ENCODE measurements at regions not wholly inside any gene's neighbourhood (a gene's known extent, or its start where the extent isn't known, plus 50 kb on each side); places are given as distances from the start of the nearest gene placed in this dataset.

- Histone ChIP-seq H3K27ac (ENCODE audit: low read length) (no peak overlapping the region), H3K9me2 (replicated peaks; ENCODE audit: low read length) (no peaks in the 10 kb centered on the region), H3K4me1 (ENCODE audit: insufficient read depth, low read length) (no peaks in the 10 kb centered on the region), H3K27me3 (ENCODE audit: low read length) (peaks cover 21% of the 10 kb centered on the region), H3F3A (ENCODE audit: low read length, unreplicated experiment) (no peaks in the 10 kb centered on the region), H3K4me2 (ENCODE audit: low read length) (no peak overlapping the region), H3K4me3 (ENCODE audit: low read length) (no peak overlapping the region), H3K36me3 (ENCODE audit: low read depth, low read length) (no peaks in the 10 kb centered on the region), H3K79me2 (ENCODE audit: low read length) (no peaks in the 10 kb centered on the region), H2AFZ (ENCODE audit: low read length) (no peak overlapping the region), H3K9me3 (ENCODE audit: low read length) (no peaks in the 10 kb centered on the region), H3K9ac (ENCODE audit: low read length) (no peak overlapping the region), H4K20me1 (ENCODE audit: low read length) (no peaks in the 10 kb centered on the region)
- ATAC-seq (peak; percentile 40; the same call in 1 of the 2 replicates), DNase-seq (peak; percentile 56)
- TF ChIP-seq, protein P1, sequence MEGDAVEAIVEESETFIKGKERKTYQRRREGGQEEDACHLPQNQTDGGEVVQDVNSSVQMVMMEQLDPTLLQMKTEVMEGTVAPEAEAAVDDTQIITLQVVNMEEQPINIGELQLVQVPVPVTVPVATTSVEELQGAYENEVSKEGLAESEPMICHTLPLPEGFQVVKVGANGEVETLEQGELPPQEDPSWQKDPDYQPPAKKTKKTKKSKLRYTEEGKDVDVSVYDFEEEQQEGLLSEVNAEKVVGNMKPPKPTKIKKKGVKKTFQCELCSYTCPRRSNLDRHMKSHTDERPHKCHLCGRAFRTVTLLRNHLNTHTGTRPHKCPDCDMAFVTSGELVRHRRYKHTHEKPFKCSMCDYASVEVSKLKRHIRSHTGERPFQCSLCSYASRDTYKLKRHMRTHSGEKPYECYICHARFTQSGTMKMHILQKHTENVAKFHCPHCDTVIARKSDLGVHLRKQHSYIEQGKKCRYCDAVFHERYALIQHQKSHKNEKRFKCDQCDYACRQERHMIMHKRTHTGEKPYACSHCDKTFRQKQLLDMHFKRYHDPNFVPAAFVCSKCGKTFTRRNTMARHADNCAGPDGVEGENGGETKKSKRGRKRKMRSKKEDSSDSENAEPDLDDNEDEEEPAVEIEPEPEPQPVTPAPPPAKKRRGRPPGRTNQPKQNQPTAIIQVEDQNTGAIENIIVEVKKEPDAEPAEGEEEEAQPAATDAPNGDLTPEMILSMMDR (conservative IDR thresholded peaks at IDR 0.05; ENCODE audit: low read depth, low read length) = no peak
- TF ChIP-seq EZH2 (IDR thresholded peaks at IDR 0.05; ENCODE audit: low read length, unreplicated experiment) (no peak), EZH2phosphoT487 (IDR thresholded peaks at IDR 0.05; ENCODE audit: borderline replicate concordance, low read length) (no peak)
- CTCF ChIA-PET = no interaction called here
- no TSS peak for BruUV-seq (replicated peaks)
- POLR2A ChIA-PET (ENCODE audit: unreplicated experiment) = no interaction called here
- intact Hi-C loops (cut with micrococcal nuclease) = no loop called here
These were observed 59.4 kb upstream of the RAPGEF1 start for GRCh38 chr9:131799177-131799823.

DNA sequence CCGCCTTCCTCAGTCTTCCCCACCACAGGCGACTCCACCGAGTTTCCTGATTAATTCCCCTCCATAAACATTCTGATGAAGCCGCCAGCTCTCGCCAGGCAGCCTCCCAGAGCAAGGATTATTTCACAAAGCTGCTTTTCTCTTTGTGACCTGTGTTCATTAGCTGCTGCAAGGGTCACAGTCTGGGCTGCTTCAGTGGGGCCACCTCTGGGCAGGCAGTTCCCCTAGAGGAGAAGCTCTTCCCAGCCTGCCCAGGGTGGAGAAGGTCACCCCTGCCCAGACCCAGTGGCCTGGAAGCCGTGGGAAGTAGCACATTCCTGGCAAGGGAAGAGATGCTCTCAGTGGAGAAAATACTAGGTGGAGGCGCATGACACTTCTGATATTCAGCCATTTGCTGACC is 58.4 kb upstream of the RAPGEF1 start:
- BruUV-seq (replicated peaks) = no TSS peak
- intact Hi-C loops (cut with micrococcal nuclease) = no loop called here

DNA sequence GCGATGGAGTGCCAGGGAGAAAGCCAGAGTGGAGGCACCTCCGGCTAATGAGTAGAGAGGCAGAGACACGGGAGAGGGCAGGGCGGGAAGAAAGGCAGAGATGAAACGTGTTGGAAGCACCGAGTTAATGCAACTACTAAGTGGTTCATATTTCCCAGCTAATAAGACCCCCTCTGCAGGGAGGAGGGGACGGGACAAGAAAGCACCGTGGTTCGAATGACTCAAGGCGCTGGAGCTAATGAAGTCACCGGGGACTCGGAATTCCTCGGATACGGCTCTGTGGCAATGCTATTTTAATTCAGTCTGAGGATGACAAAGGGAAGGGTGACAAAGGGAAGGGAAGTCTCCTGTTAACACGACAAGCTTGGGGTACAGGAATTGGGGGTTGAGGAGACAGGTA is 54.5 kb upstream of the RAPGEF1 start:
- no peaks in the 10 kb centered on the region for H4K20me1 ChIP-seq (ENCODE audit: low read length)
- no peaks in the 10 kb centered on the region for H3F3A ChIP-seq (ENCODE audit: low read length, unreplicated experiment)
- ChIA-PET POLR2A (ENCODE audit: unreplicated experiment) (no interaction called here), CTCF (no interaction called here)
- H3K27me3 ChIP-seq (ENCODE audit: low read length) = peaks cover 17% of the 10 kb centered on the region
- ATAC-seq (no peak), DNase-seq (no peak)
- no peak overlapping the region for H3K4me2 ChIP-seq (ENCODE audit: low read length)
- no peak overlapping the region for H3K9ac ChIP-seq (ENCODE audit: low read length)
- H2AFZ ChIP-seq (ENCODE audit: low read length) = no peak overlapping the region
- H3K4me3 ChIP-seq (ENCODE audit: low read length) = no peak overlapping the region
- no peaks in the 10 kb centered on the region for H3K79me2 ChIP-seq (ENCODE audit: low read length)
- H3K27ac ChIP-seq (ENCODE audit: low read length) = no peak overlapping the region
- H3K36me3 ChIP-seq (ENCODE audit: low read depth, low read length) = no peaks in the 10 kb centered on the region
- BruUV-seq (replicated peaks) = no TSS peak
- no peaks in the 10 kb centered on the region for H3K9me3 ChIP-seq (ENCODE audit: low read length)
- no peaks in the 10 kb centered on the region for H3K9me2 ChIP-seq (replicated peaks; ENCODE audit: low read length)
- TF ChIP-seq, protein P1 (conservative IDR thresholded peaks at IDR 0.05; ENCODE audit: low read depth, low read length) = no peak
- TF ChIP-seq EZH2phosphoT487 (IDR thresholded peaks at IDR 0.05; ENCODE audit: borderline replicate concordance, low read length) = no peak
- no peak for TF ChIP-seq EZH2 (IDR thresholded peaks at IDR 0.05; ENCODE audit: low read length, unreplicated experiment)
- H3K4me1 ChIP-seq (ENCODE audit: insufficient read depth, low read length) = no peaks in the 10 kb centered on the region
- intact Hi-C loops (cut with micrococcal nuclease) = no loop called here

More for the DNA sequence above, 58.4 kb upstream of the RAPGEF1 start:
- no peaks in the 10 kb centered on the region for H3K9me2 ChIP-seq (replicated peaks; ENCODE audit: low read length)
- H3K27ac ChIP-seq (ENCODE audit: low read length) = no peak overlapping the region
- no peaks in the 10 kb centered on the region for H3K79me2 ChIP-seq (ENCODE audit: low read length)
- ATAC-seq = no peak
- ChIA-PET CTCF (no interaction called here), POLR2A (ENCODE audit: unreplicated experiment) (no interaction called here)
- H3F3A ChIP-seq (ENCODE audit: low read length, unreplicated experiment) = no peaks in the 10 kb centered on the region
- DNase-seq = no peak
- H3K4me1 ChIP-seq (ENCODE audit: insufficient read depth, low read length) = no peaks in the 10 kb centered on the region
- H3K9me3 ChIP-seq (ENCODE audit: low read length) = no peaks in the 10 kb centered on the region
- H3K36me3 ChIP-seq (ENCODE audit: low read depth, low read length) = no peaks in the 10 kb centered on the region
- no peak overlapping the region for H3K9ac ChIP-seq (ENCODE audit: low read length)
- no peak overlapping the region for H3K4me3 ChIP-seq (ENCODE audit: low read length)
- no peak overlapping the region for H3K4me2 ChIP-seq (ENCODE audit: low read length)
- TF ChIP-seq, protein P1 (conservative IDR thresholded peaks at IDR 0.05; ENCODE audit: low read depth, low read length) = no peak
- TF ChIP-seq EZH2phosphoT487 (IDR thresholded peaks at IDR 0.05; ENCODE audit: borderline replicate concordance, low read length) (no peak), EZH2 (IDR thresholded peaks at IDR 0.05; ENCODE audit: low read length, unreplicated experiment) (no peak)
- H3K27me3 ChIP-seq (ENCODE audit: low read length) = peaks cover 21% of the 10 kb centered on the region
- H4K20me1 ChIP-seq (ENCODE audit: low read length) = no peaks in the 10 kb centered on the region
- no peak overlapping the region for H2AFZ ChIP-seq (ENCODE audit: low read length)

All from PC-3 (cell line).